ENCODE measurements at regions not wholly inside any gene's neighbourhood (a gene's known extent, or its start where the extent isn't known, plus 50 kb on each side); places are given as distances from the start of the nearest gene placed in this dataset.

- TF ChIP-seq ZNF449 (tag by site-specific recombination; IDR thresholded peaks at IDR 0.05) = no peak
- no peak for TF ChIP-seq SALL2 (tag by site-specific recombination; IDR thresholded peaks at IDR 0.05; ENCODE audit: borderline replicate concordance)
- TF ChIP-seq CTCF (tag by site-specific recombination; IDR thresholded peaks at IDR 0.05) = no peak
- no peak for TF ChIP-seq ZNF121 (tag by site-specific recombination; IDR thresholded peaks at IDR 0.05)
- no peak for TF ChIP-seq ZNF610 (tag by site-specific recombination; IDR thresholded peaks at IDR 0.05; ENCODE audit: borderline replicate concordance)
- TF ChIP-seq ZNF155 (tag by site-specific recombination; IDR thresholded peaks at IDR 0.05) = no peak
- no peak for TF ChIP-seq REST (tag by site-specific recombination; IDR thresholded peaks at IDR 0.05)
Measured at GRCh38 chr13:79211377-79211776, 194.7 kb downstream of the RBM26 start.
